Body of pancreas (tissue), 4 donors: ENCODE measurements at regions not wholly inside any gene's neighbourhood (a gene's known extent, or its start where the extent isn't known, plus 50 kb on each side); places are given as distances from the start of the nearest gene placed in this dataset.
A peak's percentile ranks its signal among the peaks of the same experiment; 100 is the strongest.

Experiments
- ATAC-seq: fragments of 150-250 bp; one replicate; pipeline ENCODE4 v1.9.1; 2016
- DNase-seq, 4 donors: peaks; one replicate each; pipeline ENCODE4 v3.0.0-alpha.2; 2019
- H3K27ac ChIP-seq, 4 donors: fragments of 200-600 bp; sonication (generic); 1 replicate in 3 of 4; 2 replicates in 1 of 4; pipeline versions ENCODE4 v1.5.1 to v1.6.1; 2016 to 2019; ENCODE audit warnings: mild to moderate bottlenecking in 1 of 4, mixed read lengths in 1 of 4, moderate library complexity in 1 of 4
- H3K27me3 ChIP-seq, 2 donors: fragments of 200-600 bp; sonication (generic); one replicate each; pipeline ENCODE4 v1.6.0; 2016; ENCODE audit warnings: mild to moderate bottlenecking in 1 of 2
- H3K36me3 ChIP-seq, 2 donors: fragments of 200-600 bp; sonication (generic); replicated peaks in 1 of 2; 2 replicates each; pipeline ENCODE4 v1.5.1; 2016; ENCODE audit warnings: low read depth in 2 of 2; ENCODE audit not compliant: insufficient read depth in 1 of 2
- H3K4me1 ChIP-seq: fragments of 200-600 bp; sonication (generic); one replicate; pipeline ENCODE4 v1.6.0; 2016
- H3K4me3 ChIP-seq, 2 donors: fragments of 200-600 bp; sonication (generic); 1 replicate in 1 of 2; 2 replicates in 1 of 2; pipeline ENCODE4 v1.5.1; 2016 to 2019
- H3K9me3 ChIP-seq, 3 donors: fragments of 200-600 bp; sonication (generic); 1 replicate in 2 of 3; 2 replicates in 1 of 3; pipeline ENCODE4 v1.5.1; 2016
- POLR2A ChIP-seq, 3 donors: fragments of 450-650 bp; IDR thresholded peaks; one replicate each; pipeline ENCODE4 v1.6.1; 2016; ENCODE audit warnings: antibody characterized with exemption in 3 of 3, mild to moderate bottlenecking in 2 of 3
- WGBS, 2 donors: methylation state at CpG; one replicate each; pipeline ENCODE4 v1.1.5; 2017; 5-methylcytosine and 5-hydroxymethylcytosine counted together
- intact Hi-C: fragments of 100-400 bp; cut with DNase I; formaldehyde crosslinking; loops from one replicate; pipeline ENCODE4 v1.15.1; 2023
- TF ChIP-seq, protein P1 (sequence below), 7 experiments: fragments of 450-650 bp in 4 of 7; fragments of 200-600 bp in 3 of 7; sonication (generic) in 3 of 7; IDR thresholded peaks; one replicate each; pipeline ENCODE4 v1.5.1; 2016 to 2019; ENCODE audit warnings: antibody characterized with exemption in 7 of 7

DNA sequence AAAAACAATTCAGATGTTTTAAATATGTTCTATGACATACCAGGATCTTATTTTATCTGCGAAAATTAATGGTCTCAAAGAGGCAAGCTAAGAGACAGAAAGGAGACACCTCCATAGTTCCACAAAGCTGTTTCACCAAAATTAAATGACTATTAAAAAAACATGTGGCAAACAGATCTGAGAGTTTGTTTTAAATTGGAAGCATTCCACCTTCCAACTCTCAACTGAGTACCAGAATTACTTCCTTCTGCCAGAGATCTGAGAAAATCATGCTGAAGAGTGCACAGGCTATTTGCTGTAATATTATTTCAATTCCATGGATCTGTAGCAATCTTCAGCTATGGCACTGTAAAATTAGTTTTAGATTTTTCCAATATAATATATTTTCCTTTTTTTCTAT lies 669.5 kb upstream of the MARCKS start:
- no peaks in the 10 kb centered on the region for H3K9me3 ChIP-seq
- H3K4me1 ChIP-seq: peaks cover 12% of the 10 kb centered on the region
- 90 to 94% methylated on average over 1 of the region's 1 CpG for WGBS, 2 donors
- no peak for TF ChIP-seq POLR2A (IDR thresholded peaks at IDR 0.05)
- TF ChIP-seq, protein P1, sequence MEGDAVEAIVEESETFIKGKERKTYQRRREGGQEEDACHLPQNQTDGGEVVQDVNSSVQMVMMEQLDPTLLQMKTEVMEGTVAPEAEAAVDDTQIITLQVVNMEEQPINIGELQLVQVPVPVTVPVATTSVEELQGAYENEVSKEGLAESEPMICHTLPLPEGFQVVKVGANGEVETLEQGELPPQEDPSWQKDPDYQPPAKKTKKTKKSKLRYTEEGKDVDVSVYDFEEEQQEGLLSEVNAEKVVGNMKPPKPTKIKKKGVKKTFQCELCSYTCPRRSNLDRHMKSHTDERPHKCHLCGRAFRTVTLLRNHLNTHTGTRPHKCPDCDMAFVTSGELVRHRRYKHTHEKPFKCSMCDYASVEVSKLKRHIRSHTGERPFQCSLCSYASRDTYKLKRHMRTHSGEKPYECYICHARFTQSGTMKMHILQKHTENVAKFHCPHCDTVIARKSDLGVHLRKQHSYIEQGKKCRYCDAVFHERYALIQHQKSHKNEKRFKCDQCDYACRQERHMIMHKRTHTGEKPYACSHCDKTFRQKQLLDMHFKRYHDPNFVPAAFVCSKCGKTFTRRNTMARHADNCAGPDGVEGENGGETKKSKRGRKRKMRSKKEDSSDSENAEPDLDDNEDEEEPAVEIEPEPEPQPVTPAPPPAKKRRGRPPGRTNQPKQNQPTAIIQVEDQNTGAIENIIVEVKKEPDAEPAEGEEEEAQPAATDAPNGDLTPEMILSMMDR (IDR thresholded peaks at IDR 0.05): no peak
- ATAC-seq: no peak
- no peaks in the 10 kb centered on the region for H3K36me3 ChIP-seq
- intact Hi-C loops: no loop called here
- no peak for DNase-seq
- no peaks in the 10 kb centered on the region for H3K27me3 ChIP-seq
- no peak overlapping the region for H3K27ac ChIP-seq
- no peak overlapping the region for H3K4me3 ChIP-seq

DNA sequence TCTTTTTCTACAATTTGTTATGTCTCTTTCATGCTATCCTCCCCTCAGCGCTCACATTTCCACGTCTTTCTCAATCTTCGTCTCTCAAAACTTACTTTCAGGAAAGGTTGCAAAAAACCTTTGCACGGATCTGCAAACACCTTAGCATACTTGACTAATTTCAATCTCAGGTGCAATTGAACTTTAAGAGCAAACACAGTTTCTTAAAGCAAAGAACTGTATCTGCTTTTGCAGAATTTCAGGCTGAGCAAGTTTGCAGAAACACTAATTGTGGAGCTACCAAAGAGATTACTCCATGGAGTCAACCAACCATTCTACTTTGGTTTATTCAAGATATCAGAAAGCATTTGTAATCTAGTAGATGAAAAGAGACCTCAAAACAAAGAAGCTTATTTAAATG lies 668.2 kb upstream of the MARCKS start:
- WGBS, 2 donors: 84 to 87% methylated on average over 4 of the region's 4 CpGs
- Histone ChIP-seq H3K9me3 (no peaks in the 10 kb centered on the region), H3K4me3 (no peak overlapping the region), H3K36me3 (no peaks in the 10 kb centered on the region), H3K27me3 (no peaks in the 10 kb centered on the region), H3K27ac (no peak overlapping the region), H3K4me1 (peaks cover 12% of the 10 kb centered on the region)
- intact Hi-C loops: no loop called here
- TF ChIP-seq POLR2A (IDR thresholded peaks at IDR 0.05): no peak
- TF ChIP-seq, protein P1 (IDR thresholded peaks at IDR 0.05): no peak
- DNase-seq (no peak), ATAC-seq (no peak)

DNA sequence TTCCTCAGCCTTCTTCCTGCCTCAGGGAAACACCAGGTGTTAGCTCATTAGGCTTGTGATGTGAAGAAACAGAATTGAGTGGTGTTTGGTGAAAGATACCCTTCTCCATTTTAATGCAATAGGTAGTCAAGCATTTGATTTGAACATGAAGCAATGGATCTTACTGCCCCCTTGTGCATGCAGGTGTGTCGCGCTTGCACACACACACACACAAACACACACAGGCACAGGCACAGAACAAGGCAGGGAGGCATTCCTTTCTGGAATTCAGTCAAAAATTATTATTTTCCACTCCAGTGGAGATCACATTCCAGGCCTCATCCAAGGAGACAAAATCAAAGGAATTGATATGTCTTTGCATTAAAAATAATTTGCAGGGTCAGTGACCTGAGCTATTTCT lies 667.0 kb upstream of the MARCKS start:
- no peaks in the 10 kb centered on the region for H3K36me3 ChIP-seq
- 91 to 94% methylated on average over 2 of the region's 2 CpGs for WGBS, 2 donors
- DNase-seq: peak in 2 of 4 donors; percentile 5 to 20
- ATAC-seq: no peak
- TF ChIP-seq, protein P1 (IDR thresholded peaks at IDR 0.05): peak in 1 of 7 experiments; percentile 29
- TF ChIP-seq POLR2A (IDR thresholded peaks at IDR 0.05): no peak
- no peak overlapping the region for H3K27ac ChIP-seq
- no peaks in the 10 kb centered on the region for H3K27me3 ChIP-seq
- H3K4me3 ChIP-seq: no peak overlapping the region
- peaks cover 5% of the 10 kb centered on the region for H3K4me1 ChIP-seq
- intact Hi-C loops: no loop called here
- no peaks in the 10 kb centered on the region for H3K9me3 ChIP-seq

DNA sequence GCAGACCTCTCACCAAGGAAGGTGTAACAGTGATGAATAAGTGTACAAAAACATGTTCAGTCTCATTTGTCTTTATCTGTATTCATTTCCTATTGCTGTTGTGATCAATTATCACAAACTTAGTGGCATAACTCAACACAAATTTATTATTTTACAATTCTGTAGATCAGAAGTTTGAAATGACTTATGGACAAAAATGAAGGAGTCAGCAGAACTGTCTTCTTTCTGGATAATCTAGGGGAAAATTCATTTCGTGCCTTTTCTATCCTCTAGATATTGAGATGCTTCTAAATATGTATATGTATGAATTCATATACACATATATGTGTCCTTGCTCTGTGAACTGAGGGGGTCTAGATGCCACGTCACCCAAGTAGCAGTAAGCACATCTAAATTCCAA lies 663.1 kb upstream of the MARCKS start:
- H3K27ac ChIP-seq: no peak overlapping the region
- no peak for ATAC-seq
- intact Hi-C loops: no loop called here
- no peaks in the 10 kb centered on the region for H3K4me1 ChIP-seq
- H3K9me3 ChIP-seq: no peaks in the 10 kb centered on the region
- no peak for DNase-seq
- TF ChIP-seq, protein P1 (IDR thresholded peaks at IDR 0.05): no peak
- TF ChIP-seq POLR2A (IDR thresholded peaks at IDR 0.05): no peak
- no peak overlapping the region for H3K4me3 ChIP-seq
- no peaks in the 10 kb centered on the region for H3K36me3 ChIP-seq
- no peaks in the 10 kb centered on the region for H3K27me3 ChIP-seq
- WGBS, 2 donors: 70 to 74% methylated on average over 2 of the region's 2 CpGs

DNA sequence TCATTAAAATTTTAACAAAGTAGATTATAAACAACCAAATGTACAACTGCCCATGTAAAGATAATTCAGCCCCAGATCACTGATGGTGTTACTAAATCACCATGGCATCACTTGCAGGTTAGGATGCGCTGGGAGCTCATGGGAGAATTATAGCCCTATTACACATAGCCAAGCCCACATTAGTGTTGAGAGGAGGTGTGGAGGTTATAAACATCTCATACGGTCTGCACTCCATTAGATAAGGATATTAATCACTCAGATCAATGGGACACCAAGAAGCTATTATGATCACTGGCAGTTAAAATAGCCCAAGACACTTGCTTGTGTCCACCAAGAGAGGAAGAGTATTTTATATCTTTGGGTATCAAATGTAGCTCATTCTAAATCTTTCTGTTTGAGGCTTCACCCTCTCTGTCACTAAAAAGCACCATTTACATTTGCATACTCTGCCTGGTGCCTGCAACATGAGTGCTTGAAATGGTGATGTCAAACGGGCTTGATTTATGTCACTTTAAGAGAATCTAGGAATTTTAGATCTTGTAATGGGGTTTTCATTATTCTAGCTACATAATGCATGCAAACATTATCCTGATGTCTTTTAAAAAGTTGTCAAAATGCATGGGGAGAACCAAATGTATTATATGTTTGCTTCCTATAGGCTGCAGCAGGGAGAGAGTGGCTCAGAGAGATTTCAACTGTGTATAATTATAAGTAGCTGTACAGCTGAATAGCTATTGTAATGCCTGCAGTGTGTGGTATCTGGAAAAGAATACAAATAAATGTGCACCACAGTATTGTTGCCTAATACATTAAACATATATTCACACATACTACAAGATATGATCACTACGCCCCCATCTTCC lies 654.1 kb upstream of the MARCKS start:
- WGBS, 2 donors: 77 to 79% methylated on average over 4 of the region's 4 CpGs
- intact Hi-C loops: no loop called here
- TF ChIP-seq, protein P1 (IDR thresholded peaks at IDR 0.05): no peak
- TF ChIP-seq POLR2A (IDR thresholded peaks at IDR 0.05): no peak
- H3K4me3 ChIP-seq: no peak overlapping the region
- no peaks in the 10 kb centered on the region for H3K9me3 ChIP-seq
- H3K36me3 ChIP-seq: no peaks in the 10 kb centered on the region
- no peak overlapping the region for H3K27ac ChIP-seq
- DNase-seq (no peak), ATAC-seq (no peak)
- H3K27me3 ChIP-seq: no peaks in the 10 kb centered on the region
- no peaks in the 10 kb centered on the region for H3K4me1 ChIP-seq
